Activated T-cell treated with anti-CD3 and anti-CD28 coated beads for 24 hours (primary cell): ENCODE measurements at regions not wholly inside any gene's neighbourhood (a gene's known extent, or its start where the extent isn't known, plus 50 kb on each side); places are given as distances from the start of the nearest gene placed in this dataset.

Experiments used
- DNase-seq: peaks from one replicate; pipeline ENCODE4 v3.0.0-alpha.2; 2020; ENCODE audit warnings: low read depth

- DNase-seq = no peak
Observed at GRCh38 chr22:49093192-49093880, 734.3 kb downstream of the BRD1 start.

GRCh38 chr22:49092716-49093115, 735.0 kb downstream of the BRD1 start:
- DNase-seq = no peak

GRCh38 chr22:49091917-49092545, 735.6 kb downstream of the BRD1 start:
- no peak for DNase-seq

- no peak for DNase-seq
Observed at GRCh38 chr22:49091451-49091850, 736.2 kb downstream of the BRD1 start.

GRCh38 chr22:49090853-49091135, 736.9 kb downstream of the BRD1 start:
- no peak for DNase-seq

- DNase-seq = no peak
Observed at GRCh38 chr22:49090061-49090852, 737.4 kb downstream of the BRD1 start.

- no peak for DNase-seq
Observed at GRCh38 chr22:49088801-49089791, 738.6 kb downstream of the BRD1 start.

- DNase-seq = no peak
Observed at GRCh38 chr22:49087716-49088601, 739.7 kb downstream of the BRD1 start.

GRCh38 chr22:49087198-49087597, 740.5 kb downstream of the BRD1 start:
- DNase-seq = no peak

GRCh38 chr22:49086606-49087157, 741.0 kb downstream of the BRD1 start:
- no peak for DNase-seq

- DNase-seq = no peak
Observed at GRCh38 chr22:49086181-49086580, 741.5 kb downstream of the BRD1 start.

GRCh38 chr22:49084206-49084605, 743.5 kb downstream of the BRD1 start:
- DNase-seq = no peak

- DNase-seq = no peak
Observed at GRCh38 chr22:49083607-49084006, 744.1 kb downstream of the BRD1 start.

- DNase-seq = no peak
Observed at GRCh38 chr22:49082451-49082850, 745.2 kb downstream of the BRD1 start.

GRCh38 chr22:49081926-49082325, 745.7 kb downstream of the BRD1 start:
- DNase-seq = no peak

- no peak for DNase-seq
Observed at GRCh38 chr22:49081261-49081666, 746.4 kb downstream of the BRD1 start.

- no peak for DNase-seq
Observed at GRCh38 chr22:49080631-49081030, 747.0 kb downstream of the BRD1 start.

- DNase-seq = no peak
Observed at GRCh38 chr22:49079743-49080500, 747.8 kb downstream of the BRD1 start.

GRCh38 chr22:49079027-49079725, 748.5 kb downstream of the BRD1 start:
- DNase-seq = no peak
